ENCODE measurements at regions not wholly inside any gene's neighbourhood (a gene's known extent, or its start where the extent isn't known, plus 50 kb on each side); places are given as distances from the start of the nearest gene placed in this dataset.
A peak's percentile ranks its signal among the peaks of the same experiment; 100 is the strongest.

DNA sequence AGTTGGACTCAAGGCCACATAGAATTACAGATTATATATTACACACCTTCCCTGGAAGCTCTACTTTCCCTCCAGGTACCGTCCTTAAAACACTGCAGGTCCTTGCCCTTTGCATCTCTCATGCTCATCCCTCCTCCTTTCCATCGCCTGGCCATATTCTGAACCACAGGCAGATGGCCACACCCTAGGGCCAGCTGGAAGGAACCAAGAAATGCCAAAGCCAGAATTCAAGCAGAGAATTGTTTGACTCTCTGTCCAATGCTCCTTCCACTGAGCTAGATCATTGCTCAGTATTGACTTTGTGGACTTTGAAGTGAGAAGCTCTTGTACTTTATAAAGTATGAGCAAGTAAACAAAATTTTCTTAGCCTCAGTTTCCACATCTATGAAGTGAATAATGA is 170.3 kb upstream of the SLC24A5 start:
- DNase-seq = no peak

DNA sequence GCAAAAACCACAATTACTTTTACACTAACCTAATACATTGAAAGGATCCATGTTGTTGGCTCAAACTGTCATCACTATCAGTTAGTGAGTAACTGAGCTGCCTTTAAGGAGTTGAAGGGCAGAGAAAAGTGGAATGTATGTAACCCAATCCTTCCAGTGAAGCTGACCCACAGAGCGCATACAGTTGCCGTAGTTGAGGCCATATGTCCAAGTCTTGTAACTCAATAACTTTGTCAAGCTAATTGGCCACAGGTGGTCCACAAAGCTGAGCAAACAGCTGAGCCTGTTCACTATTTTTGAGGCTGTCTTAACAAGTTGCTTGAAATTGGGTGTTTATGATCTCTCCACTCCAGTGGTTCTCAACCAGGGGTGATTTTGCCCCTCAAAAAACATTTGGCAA is 169.0 kb upstream of the SLC24A5 start:
- no peak for DNase-seq

DNA sequence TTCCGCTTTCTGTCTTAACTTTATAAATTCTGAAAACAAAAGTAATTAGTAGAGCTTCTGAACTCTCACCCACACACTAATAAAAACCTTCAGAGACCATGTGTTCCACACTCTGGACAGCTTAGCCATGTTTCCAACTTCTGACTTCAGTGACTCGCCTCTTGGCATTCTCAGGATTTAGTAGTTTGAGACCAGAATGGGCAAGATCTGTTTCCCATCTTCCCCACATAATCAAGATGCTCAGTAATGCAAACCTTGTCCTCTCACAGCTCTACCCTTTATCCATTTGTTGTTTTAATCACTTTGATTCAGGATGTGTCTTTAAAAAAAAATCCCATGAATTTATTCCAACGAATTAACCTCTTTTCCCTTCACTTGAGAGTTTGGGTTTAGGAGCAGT is 166.6 kb upstream of the SLC24A5 start:
- DNase-seq = no peak

DNA sequence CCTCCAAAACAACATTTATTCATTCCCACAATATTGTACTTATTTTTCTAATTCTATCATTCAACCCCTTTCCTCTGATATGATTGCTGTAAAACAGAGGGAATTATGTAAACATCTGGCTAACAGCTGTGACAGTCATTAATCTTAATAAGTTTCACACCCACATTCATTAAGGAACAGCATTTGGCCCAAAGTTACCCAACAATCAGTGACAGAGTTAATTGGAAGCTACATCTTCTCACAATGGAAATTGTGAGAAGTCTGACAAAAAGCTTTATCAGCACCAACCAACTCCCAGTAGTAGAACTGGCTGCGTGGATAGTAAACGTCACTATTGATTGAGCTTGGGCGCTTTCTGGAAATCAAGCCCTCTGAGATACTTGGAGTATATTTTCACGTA is 165.8 kb upstream of the SLC24A5 start:
- DNase-seq = no peak

DNA sequence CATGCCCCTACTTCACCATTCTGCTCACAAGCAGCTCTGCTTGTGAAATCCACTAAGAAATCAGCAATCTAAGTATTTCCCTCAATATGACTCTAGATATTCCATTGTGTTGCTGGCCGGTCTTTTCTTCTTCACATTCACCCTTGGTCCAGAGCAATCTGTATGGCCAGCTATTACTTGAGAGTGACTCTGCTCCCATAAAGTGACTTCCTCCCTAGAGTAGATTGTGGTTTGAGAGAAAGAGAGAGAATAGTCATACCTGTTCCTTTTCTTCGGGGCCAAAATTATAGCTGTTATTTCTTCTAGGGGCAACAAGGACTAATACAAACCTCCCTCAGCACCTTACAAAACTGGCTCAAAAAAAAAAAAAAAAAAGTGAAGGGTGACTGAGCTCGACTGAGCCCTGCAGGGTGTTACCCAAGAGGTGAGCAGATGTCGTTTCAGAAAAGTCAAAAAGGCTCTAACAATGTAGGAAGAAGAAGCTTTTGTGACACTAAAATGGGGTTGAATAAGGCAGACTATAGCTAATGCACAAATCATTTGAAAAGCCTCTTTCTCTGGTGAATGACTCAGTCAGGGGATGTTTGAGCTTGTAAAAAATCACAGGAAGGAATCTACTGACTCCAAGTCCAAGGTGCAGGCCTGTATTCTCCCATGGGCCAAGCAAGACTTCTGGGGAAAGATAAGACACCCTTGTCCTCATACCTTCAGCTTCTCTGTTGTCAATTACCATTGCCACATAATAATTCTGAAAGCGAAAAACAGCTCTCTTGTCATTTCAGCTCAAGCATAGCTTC is 161.0 kb upstream of the SLC24A5 start:
- no peak for DNase-seq

DNA sequence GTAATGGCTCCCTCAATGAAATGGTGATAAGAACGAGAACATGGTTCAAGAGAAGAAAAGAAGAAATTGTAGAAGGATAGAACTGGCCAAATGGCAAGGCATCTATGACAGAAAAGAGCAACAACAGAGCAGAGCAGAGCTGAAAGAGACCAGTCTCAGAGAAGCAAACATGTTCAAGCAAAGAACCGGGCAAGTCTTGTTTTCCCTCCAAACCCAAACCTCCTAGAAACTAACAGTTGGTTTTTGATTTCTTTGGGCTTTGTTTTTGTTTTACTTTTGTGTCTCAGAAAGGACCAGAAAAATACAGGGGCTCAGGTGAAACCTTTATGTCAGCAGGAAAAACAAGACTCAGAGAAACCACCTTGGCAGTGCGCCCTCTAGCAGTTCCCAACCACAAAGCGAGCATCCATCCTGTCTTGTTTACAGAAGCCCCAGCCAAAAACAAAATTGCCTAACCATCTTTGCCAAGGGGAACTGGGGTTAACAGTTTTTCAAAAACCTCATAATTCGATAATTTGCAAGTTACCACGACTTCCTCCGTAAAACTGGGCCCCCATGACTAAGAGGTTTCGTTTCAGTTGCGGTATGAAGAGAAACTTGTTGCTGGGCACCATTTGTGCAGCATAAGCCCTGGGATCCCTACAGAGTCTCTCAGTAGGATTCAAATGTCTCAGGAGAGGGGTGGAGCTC is 159.2 kb upstream of the SLC24A5 start:
- no peak for DNase-seq

DNA sequence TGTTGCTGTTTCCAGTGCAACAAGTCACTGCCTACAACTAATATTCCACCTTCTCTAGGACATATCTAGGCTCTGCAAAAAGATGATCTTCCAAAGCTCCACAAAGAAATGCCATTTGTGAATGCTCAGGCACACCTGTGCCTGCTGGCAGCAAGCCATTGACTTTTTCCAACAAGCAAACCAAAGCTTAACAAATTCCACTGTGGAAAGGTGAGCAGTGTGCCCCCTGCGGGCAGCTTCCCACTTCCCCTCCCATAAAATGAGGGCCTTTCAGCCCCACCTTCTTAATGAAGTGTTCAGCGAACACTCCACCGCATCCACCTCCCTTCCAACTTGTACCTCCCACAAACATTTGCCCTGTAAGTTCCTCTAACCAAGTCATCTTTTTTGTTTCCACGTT is 157.5 kb upstream of the SLC24A5 start:
- no peak for DNase-seq

DNA sequence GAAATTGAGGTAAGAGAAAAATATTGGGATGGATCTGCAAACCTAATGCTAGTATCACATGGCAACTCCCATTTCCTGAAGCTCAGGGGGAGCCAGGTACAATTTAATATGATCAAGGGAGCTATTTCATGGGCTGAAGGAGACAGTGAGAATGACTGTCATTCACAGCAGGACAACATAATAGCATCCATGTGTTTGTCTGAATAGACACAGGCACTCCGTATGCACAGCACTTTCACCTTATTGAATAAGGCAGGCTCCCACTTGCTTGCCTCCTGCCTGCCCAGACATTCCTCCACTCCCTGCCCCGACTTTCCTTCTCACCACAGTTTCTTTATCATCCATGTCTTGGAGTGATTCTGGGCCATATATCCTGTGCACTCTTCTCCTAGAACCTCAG is 156.6 kb upstream of the SLC24A5 start:
- DNase-seq = no peak

DNA sequence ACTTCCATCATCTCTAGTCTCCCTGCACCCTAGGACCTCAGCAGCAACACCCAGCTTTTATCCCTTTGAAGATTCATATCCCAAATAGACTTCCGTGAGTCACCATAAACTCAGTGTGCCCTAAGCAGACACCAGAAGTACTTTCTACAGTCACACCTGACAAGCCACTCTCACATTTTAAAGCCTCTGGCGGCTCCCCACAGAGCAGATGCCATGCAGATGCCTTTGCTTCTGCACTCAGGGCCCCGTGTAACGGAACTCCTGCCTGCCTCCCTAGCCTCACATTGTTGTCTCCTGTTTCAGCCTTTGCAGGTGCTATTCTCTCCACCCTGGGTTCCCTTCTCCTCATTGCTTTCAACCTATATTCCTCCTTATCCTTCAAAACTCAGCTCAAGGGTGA is 155.5 kb upstream of the SLC24A5 start:
- DNase-seq = no peak

DNA sequence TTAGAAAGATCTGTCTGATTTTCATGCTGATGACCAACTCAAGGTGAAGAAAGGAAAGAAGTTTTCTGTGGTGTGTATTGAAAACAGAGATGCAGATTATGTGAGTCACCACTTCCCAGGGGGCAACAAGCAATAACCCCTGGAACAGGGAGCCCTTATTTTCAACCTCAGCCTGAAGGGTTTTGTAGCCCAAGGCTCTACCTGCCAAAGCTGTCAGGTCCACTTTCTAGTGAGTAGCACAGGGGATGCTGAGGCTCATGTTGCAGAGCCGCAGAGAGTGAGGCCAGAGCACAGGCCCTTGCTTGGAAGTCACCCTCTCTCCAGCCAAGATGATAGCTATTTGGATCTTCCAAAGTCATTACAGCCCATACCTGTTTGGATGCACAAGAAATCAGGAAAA is 152.2 kb upstream of the SLC24A5 start:
- DNase-seq = no peak

DNA sequence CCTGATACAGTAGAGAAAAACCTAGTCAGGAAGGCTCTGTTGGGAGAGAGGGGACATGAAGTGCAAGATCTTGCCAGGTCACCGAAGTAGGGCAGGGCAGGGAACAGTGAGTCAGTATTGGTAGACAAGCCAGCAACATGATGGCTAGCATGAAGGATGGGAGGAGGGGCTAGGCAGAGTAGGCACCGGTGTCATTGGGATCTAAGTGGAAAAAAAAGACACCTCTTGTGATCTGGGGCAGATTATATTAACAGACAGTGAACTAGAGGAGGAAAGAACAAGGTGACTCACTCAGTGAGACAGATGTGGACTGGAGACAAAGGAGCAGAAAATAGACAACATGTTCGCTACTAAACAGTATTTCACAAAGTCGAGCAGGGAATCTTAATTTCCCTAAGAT is 149.2 kb upstream of the SLC24A5 start:
- DNase-seq = no peak

DNA sequence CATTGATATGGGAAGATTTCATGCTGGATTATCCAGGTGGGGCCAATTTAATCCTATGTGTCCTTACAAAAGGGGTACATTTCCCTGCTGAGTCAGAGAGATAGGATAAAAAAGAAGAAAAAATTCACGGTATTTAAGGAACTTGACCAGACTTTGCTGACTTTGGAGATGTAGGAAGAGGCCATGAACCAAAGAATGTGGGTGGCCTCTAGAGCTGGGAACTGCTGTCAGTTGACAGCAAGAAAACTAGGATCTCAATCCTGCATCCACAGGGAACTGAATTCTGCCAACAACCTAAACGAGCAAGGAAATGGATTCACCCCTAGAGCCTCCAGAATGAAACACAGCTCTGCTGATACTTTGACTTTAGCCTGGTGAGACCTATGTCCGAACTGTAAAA is 148.1 kb upstream of the SLC24A5 start:
- no peak for DNase-seq

DNA sequence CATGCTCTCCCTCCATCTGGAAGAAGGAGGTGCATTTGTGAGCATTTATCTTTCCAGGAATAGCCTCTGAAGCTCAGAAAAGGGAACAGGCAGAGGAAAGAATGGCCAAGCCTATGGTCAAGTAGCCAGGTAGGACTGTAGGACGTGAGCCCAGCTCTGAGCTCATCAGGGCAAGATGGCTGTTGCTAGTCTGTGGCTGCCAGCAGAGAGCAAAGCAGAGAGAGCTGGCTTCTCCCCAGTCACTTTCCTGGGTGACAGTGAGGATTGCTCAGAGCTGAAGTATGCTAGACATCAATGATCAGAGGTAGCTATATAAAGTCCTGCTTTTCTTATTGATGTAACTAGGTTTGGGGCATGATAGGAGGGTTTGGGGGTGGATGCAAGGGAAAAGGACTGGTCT is 146.1 kb upstream of the SLC24A5 start:
- no peak for DNase-seq

DNA sequence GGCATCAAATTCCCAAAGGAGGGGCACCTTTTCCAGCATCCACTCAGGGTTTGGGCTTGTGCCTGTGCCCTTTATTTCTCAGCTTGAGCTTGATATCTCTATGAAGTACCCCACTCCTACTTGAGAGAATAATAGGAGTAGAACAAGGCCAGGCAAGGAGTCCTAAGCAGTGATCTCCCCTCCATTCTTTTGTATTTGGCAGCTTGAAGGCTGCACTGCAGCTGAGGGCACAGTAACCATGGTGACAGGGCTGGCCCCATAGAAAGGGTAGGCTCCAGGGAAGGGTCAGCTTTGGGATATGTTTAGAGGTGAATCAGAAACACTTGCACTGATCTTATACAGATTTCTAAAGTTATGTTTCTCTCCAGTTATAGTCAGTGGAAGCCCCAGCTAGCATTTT is 145.4 kb upstream of the SLC24A5 start:
- no peak for DNase-seq

DNA sequence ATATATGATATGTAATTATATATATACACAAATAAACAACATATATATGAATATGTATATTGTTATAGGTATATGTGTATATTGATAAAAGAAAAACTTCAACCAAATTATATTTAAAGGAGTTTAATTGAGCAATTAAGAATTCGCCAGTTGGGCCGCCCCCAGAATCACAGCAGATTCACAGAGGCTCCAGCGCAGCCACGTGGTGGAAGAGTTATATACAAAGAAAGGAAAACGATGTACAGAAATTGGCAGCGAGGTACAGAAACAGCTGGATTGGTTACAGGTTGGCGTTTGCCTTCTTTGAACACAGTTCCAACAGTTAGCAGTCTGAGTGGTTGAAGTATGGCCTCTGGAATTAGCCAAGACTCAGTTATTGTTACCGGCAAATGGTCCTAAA is 137.3 kb upstream of the SLC24A5 start:
- DNase-seq = no peak

DNA sequence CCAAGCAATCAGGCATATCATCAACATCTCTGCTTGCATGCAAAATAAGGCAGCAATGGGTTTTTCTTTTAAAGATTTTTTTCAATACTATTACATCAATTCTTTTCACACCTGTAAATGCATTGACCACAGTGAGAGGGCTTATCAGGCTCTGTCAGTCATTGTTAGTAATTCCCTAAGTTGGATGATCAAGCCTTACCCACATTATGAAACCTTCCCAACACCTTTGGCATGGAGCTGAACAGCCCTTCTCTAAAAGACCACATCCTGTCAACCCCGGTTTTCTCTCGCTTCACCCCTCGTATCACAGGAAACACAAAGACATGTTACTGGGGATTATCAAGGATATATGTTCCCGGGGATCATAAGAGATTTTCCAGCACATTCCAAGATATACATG is 135.2 kb upstream of the SLC24A5 start:
- DNase-seq = no peak

DNA sequence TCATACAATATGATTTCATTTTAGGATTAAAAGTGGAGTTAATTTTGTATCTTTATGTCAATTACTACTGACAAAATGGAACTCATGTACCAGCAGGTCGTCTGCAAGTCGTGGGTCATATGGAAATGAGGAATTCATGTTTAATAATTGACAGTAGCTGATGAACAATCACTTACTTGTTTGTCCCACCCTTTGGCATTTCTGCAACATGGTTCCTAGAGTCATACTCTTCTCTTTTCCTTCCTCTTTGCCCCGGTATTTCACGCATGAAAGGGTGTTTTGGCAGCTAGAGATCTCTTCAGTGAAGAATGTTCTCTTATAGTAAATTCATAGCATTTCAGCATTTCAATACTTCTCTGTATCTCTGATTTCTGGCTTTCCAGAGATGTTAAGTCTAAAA is 133.3 kb upstream of the SLC24A5 start:
- DNase-seq = no peak

DNA sequence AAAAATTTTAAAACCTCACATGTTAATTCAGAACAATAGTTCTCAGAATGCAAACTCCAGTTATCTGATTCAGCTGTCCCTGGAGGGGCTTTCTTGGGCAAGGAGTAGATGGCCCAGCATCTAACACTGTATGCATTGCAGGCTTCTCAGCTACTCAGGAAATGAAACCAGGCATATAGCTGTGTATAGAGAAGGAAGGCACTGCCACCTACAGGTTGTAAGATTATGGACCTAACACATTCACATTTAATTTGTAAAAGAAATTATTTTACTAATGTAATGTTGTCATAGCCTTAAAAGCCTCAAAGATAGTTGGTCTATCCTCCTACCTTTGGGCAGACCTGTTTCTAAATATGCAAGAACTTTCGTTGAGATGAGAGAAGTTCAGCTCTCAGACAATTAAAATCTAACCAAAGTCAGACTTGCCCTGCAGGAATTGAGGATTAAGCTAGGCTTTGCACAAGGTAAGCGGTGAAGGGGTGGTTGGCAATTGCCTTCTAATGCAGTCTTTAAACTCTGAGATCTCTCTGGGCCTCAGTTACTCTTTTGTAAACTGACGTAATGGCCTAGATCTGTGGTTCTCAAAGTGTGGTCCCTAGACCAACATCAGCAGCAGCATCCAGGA is 132.8 kb upstream of the SLC24A5 start:
- peak; percentile 39 for DNase-seq

DNA sequence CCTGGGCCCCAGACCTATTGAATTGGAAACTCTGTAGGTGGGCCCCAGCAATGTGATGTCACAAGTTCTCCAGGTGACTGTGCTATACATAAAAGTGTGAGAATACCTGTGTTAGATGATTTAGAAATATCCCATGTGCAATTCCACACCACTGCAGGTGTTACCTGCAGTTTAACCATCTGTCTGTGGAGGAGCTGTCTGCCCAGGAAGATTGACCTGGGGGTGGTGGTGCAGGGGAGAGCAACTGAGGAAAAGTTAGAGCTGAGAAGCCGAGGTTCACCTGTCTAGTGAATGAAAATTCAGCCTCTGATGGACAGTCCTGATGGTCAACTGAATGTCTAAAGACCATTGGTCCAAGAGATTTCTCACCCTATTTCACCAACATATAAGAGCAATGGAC is 132.2 kb upstream of the SLC24A5 start:
- DNase-seq = no peak

DNA sequence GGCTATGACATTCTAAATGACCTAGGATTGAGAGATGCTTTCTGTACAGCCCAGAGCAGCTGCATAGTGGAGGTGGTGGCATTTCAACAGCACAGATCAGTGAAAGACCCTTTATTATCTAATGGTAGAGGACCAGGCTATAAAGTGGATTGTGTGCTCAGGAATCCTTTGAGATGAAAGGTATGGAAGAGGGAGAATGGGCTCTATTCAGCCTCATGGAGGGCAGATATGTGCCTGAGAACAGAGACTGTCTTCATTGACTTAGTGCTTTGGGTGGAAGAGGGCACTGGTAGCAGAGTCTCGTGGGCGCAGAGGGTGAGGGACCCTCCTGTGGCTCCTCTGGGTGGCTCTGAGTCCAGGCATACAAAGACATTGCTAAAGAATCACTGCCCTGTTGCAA is 130.0 kb upstream of the SLC24A5 start:
- no peak for DNase-seq

DNA sequence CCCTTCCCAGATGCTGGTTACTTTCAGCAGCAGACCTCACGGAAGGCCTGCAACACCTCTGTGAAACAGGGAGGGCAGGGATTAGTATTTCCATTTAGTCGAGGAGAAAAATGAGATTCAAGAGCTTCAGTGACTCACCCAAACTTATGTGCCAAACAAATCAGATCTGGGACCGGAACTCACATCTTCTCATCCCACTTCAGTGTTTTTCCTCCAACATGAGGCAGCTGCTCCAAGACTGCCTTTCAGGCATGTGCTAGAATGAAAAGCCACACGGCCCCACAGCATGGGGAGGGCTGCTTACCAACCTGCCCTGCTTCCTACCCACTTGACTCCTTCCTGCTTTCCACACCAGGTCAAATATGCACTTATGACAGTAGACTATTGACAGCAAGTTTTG is 129.4 kb upstream of the SLC24A5 start:
- no peak for DNase-seq

DNA sequence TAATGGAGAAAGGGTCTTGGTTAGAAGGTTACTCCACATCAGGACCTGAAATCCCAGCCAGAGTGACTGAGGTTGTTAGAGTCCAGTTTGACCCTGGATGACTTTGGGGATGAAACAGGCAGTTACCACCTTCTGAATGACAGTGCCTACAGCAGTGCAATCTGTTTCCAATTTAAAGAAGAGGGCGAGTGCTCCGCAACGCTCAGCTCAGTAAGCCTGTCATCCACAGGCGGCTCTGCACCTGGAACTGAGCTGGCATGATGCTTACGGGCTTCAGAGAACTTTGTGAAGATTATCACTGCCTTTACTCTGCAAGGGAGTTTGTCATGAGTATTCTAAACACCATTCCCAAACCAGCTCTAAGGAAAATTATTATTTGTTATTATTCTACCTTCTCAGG is 127.7 kb upstream of the SLC24A5 start:
- no peak for DNase-seq

DNA sequence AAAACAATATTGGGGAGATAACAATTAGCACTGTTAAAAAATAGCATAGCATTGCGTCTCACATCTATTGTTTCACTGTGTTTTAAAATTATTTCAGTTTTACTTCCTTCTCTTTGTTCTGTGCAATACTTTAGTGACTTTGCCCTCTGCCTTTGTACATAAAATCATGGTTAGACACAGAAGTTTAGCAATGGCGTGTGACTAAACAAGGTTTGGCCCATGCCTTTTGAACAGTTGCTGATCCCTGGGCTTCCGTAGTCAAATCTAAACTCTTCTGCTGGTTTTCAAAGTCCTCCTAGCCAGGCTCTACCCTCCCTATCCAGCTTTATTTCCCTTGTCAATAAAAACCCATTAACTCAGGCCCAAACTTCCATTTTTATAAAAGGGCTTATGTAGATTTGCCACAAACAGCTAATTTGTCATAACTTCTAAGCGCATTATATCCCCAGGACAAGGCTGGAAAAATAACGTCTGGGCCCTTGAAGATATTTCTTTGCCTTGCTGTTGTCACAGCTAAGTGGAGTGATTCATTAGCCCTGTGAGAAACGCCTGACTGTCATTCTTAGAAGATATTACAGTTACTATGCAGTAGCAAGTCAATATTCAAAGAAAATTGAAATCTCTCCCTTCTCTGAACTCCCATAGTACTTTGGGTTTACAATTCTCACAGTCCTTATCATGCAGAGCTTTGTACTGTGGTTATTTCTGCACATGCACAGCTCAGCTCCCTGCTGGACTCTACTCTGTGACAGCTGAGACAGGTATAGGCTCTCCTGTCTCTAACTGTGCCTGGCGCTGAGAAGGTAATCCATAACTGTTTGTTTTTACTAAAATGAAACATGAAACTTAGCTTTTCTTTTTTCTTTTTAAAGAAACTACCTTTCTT is 123.4 kb upstream of the SLC24A5 start:
- DNase-seq = no peak

All from NCI-H510A (cell line).